Lung (tissue), 11 donors: ENCODE measurements at regions not wholly inside any gene's neighbourhood (a gene's known extent, or its start where the extent isn't known, plus 50 kb on each side); places are given as distances from the start of the nearest gene placed in this dataset.
"Not testable (repeated sequence)": the region's sequence is repeated elsewhere in the genome, so short reads cannot be mapped to it uniquely, and the experiment has no call there.

Experiments used
- ATAC-seq: fragments of 200-7000 bp; cut with Tn5 transposase; one replicate; pipeline ENCODE4 v1.9.1; 2020; ENCODE audit warnings: moderate number of reproducible peaks; ENCODE audit not compliant: insufficient read depth, low FRiP score
- DNase-seq, 3 donors: peaks; one replicate each; pipeline ENCODE4 v3.0.0-alpha.2; 2013 to 2017
- H3K27ac ChIP-seq, 2 donors: one replicate each; pipeline ENCODE4 v1.5.1; 2013; ENCODE audit warnings: mild to moderate bottlenecking in 2 of 2, moderate library complexity in 2 of 2, control low read depth in 1 of 2, inconsistent platforms in 1 of 2, low read depth in 1 of 2, low read length in 1 of 2
- H3K27me3 ChIP-seq, 3 donors: one replicate each; pipeline ENCODE4 v1.5.1; 2013; ENCODE audit warnings: low read length in 2 of 3; ENCODE audit not compliant: control insufficient read depth in 3 of 3, insufficient read depth in 3 of 3
- H3K36me3 ChIP-seq, 4 donors: one replicate each; pipeline ENCODE4 v1.5.1; 2013; ENCODE audit warnings: low read length in 4 of 4, mild to moderate bottlenecking in 1 of 4, moderate library complexity in 1 of 4; ENCODE audit not compliant: control insufficient read depth in 4 of 4, insufficient read depth in 4 of 4
- H3K4me1 ChIP-seq, 5 donors: one replicate each; pipeline ENCODE4 v1.5.1; 2013; ENCODE audit warnings: low read length in 5 of 5, mild to moderate bottlenecking in 2 of 5, moderate library complexity in 1 of 5; ENCODE audit not compliant: control insufficient read depth in 5 of 5, insufficient read depth in 5 of 5
- H3K4me3 ChIP-seq: one replicate; pipeline ENCODE4 v1.5.1; 2013; ENCODE audit warnings: mild to moderate bottlenecking, control low read depth, moderate library complexity
- H3K9ac ChIP-seq, 2 donors: one replicate each; pipeline ENCODE4 v1.5.1; 2013; ENCODE audit warnings: low read length in 2 of 2, control low read depth in 1 of 2; ENCODE audit not compliant: insufficient read depth in 1 of 2
- H3K9me3 ChIP-seq, 4 donors: one replicate each; pipeline ENCODE4 v1.5.1; 2013; ENCODE audit warnings: low read length in 3 of 4, mild to moderate bottlenecking in 1 of 4, moderate library complexity in 1 of 4; ENCODE audit not compliant: control insufficient read depth in 4 of 4, insufficient read depth in 3 of 4
- CTCF ChIP-seq: IDR thresholded peaks from 2 replicates; pipeline ENCODE4 v1.5.1; 2012; ENCODE audit warnings: mild to moderate bottlenecking; ENCODE audit errors: control extremely low read depth, extremely low read depth
- WGBS, 2 donors: extraction: QIAGEN DNeasy Blood & Tissue Kit; methylation state at CpG; one replicate each; pipeline ENCODE4 v1.1.7; 2013; 5-methylcytosine and 5-hydroxymethylcytosine counted together
- donor health status: control.
- donor health status: control.
- donor health status: Bipolar disorder and iron deficiency.
- donor health status: healthy.
- donor health status: DM: yes; HTN: yes; CAD: no.

GRCh38 chr11:41716862-41717261 is 257.4 kb upstream of the LRRC4C start:
- Histone ChIP-seq H3K27me3 (no peaks in the 10 kb centered on the region), H3K9ac (no peak overlapping the region), H3K9me3 (no peaks in the 10 kb centered on the region), H3K4me1 (no peaks in the 10 kb centered on the region), H3K4me3 (no peak overlapping the region), H3K36me3 (no peaks in the 10 kb centered on the region), H3K27ac (no peak overlapping the region)
- ATAC-seq (no peak), DNase-seq (no peak)
- 84 to 86% methylated on average over 3 of the region's 3 CpGs for WGBS, 2 donors
- no peak for TF ChIP-seq CTCF

- WGBS, 2 donors, result 56 to 57% methylated on average over 2 of the region's 2 CpGs
Observed at GRCh38 chr11:41720761-41721160, 261.3 kb upstream of the LRRC4C start.

GRCh38 chr11:41728161-41728560 is 268.7 kb upstream of the LRRC4C start:
- not testable (repeated sequence) for H3K36me3 ChIP-seq, DNase-seq, H3K9ac ChIP-seq, H3K27ac ChIP-seq, H3K4me1 ChIP-seq, ATAC-seq, H3K27me3 ChIP-seq, H3K9me3 ChIP-seq, H3K4me3 ChIP-seq
- WGBS, 2 donors, result 90% methylated on average over 5 to 6 of the region's 6 CpGs

More at GRCh38 chr11:41720761-41721160, 261.3 kb upstream of the LRRC4C start:
- Histone ChIP-seq H3K4me3 (no peak overlapping the region), H3K27me3 (no peaks in the 10 kb centered on the region), H3K27ac (no peak overlapping the region), H3K36me3 (no peaks in the 10 kb centered on the region), H3K9ac (no peak overlapping the region), H3K4me1 (no peaks in the 10 kb centered on the region), H3K9me3 (no peaks in the 10 kb centered on the region)
- no peak for TF ChIP-seq CTCF
- DNase-seq (no peak), ATAC-seq (no peak)

GRCh38 chr11:41775296-41775695 is 315.8 kb upstream of the LRRC4C start:
- peaks cover 0 to 2% (median 0%) of the 10 kb centered on the region in 4 donors for H3K9me3 ChIP-seq
- no peaks in the 10 kb centered on the region for H3K27me3 ChIP-seq
- TF ChIP-seq CTCF, result no peak
- ATAC-seq (no peak), DNase-seq (no peak)
- no peak overlapping the region for H3K4me3 ChIP-seq
- no peak overlapping the region for H3K27ac ChIP-seq
- H3K4me1 ChIP-seq, result no peaks in the 10 kb centered on the region
- WGBS, 2 donors, result 95 to 98% methylated on average over 1 of the region's 1 CpG
- no peaks in the 10 kb centered on the region for H3K36me3 ChIP-seq
- H3K9ac ChIP-seq, result no peak overlapping the region
